K562 (cell line): ENCODE measurements at regions not wholly inside any gene's neighbourhood (a gene's known extent, or its start where the extent isn't known, plus 50 kb on each side); places are given as distances from the start of the nearest gene placed in this dataset.

Experiments
- ATAC-seq: fragments of 200-7000 bp; cut with Tn5 transposase; 3 replicates; pipeline ENCODE4 v1.9.1; 2020; ENCODE audit warnings: moderate library complexity
- BruUV-seq: library from RNA; stranded (reverse); fragments of 400-500 nt; replicated peaks from 2 replicates; lab custom pipeline; 2021; lab: Mats Ljungman, UMichigan
- CTCF ChIA-PET: fragments of 300-600 bp; formaldehyde crosslinking; extraction: SDS; loops from one replicate; lab custom pipeline; 2021; ENCODE audit warnings: low intra/inter-chr PET ratio; lab: Yijun Ruan, JAX
- POLR2A ChIA-PET: fragments of 300-600, 350-650 bp; sonication (Branson Sonifier 250); formaldehyde crosslinking; extraction: SDS; loops from one replicate; lab custom pipeline; 2021; ENCODE audit warnings: antibody characterized with exemption, inconsistent platforms; lab: Yijun Ruan, JAX
- DNase-seq, 4 experiments: peaks; one replicate each; pipeline versions ENCODE4 v3.0.0 to v3.0.0-alpha.2; 2011 to 2018; ENCODE audit warnings: low spot score in 3 of 4, mixed read lengths in 3 of 4; ENCODE audit errors: extremely low read depth in 1 of 4
- FAIRE-seq: peaks from 2 replicates; lab custom pipeline; 2011; peaks lifted over from hg19 to GRCh38; lab: Jason Lieb, UNC
- H2AFZ ChIP-seq: 2 replicates; pipeline ENCODE4 v1.6.0; 2011; ENCODE audit warnings: low read depth, low read length, control low read depth, inconsistent platforms
- H3K27ac ChIP-seq: fragments of 200-600 bp; 3 replicates; pipeline ENCODE4 v1.8.0; 2011; ENCODE audit warnings: low read depth, mild to moderate bottlenecking, control low read depth, inconsistent platforms, low read length, moderate library complexity, mixed read lengths; ENCODE audit errors: extremely low read depth
- H3K27me3 ChIP-seq, 2 experiments: fragments of 300-600 bp in 1 of 2; 2 replicates in 1 of 2; 3 replicates in 1 of 2; pipeline versions ENCODE4 v1.6.0 to v1.8.0; 2011; ENCODE audit warnings: inconsistent platforms in 2 of 2, low read length in 2 of 2, mild to moderate bottlenecking in 1 of 2, mixed read lengths in 1 of 2, moderate library complexity in 1 of 2; ENCODE audit not compliant: control insufficient read depth in 2 of 2, insufficient read depth in 2 of 2
- H3K36me3 ChIP-seq: fragments of 300-600 bp; 3 replicates; pipeline ENCODE4 v1.8.0; 2011; ENCODE audit warnings: mild to moderate bottlenecking, low read length, inconsistent platforms; ENCODE audit not compliant: control insufficient read depth, insufficient read depth
- H3K4me1 ChIP-seq, 2 experiments: fragments of 200-600 bp in 1 of 2; replicated peaks in 1 of 2; 2 replicates in 1 of 2; 3 replicates in 1 of 2; pipeline versions ENCODE4 v1.5.1 to v1.8.0; 2011; ENCODE audit warnings: inconsistent platforms in 2 of 2, low read length in 2 of 2, mild to moderate bottlenecking in 1 of 2, mixed read lengths in 1 of 2, moderate library complexity in 1 of 2; ENCODE audit not compliant: control insufficient read depth in 2 of 2, insufficient read depth in 2 of 2
- H3K4me2 ChIP-seq: 2 replicates; pipeline ENCODE4 v1.6.1; 2011; ENCODE audit warnings: low read length, control low read depth, inconsistent platforms, mixed read lengths; ENCODE audit not compliant: insufficient read depth
- H3K4me3 ChIP-seq: fragments of 200-600 bp; sonication (generic), shearing (Covaris generic); 2 replicates; pipeline ENCODE4 v1.5.1; 2016; ENCODE audit warnings: control low read depth, inconsistent platforms
- H3K79me2 ChIP-seq: fragments of 200-600 bp; 3 replicates; pipeline ENCODE4 v1.8.0; 2011; ENCODE audit warnings: low read length, inconsistent platforms; ENCODE audit not compliant: control insufficient read depth, insufficient read depth
- H3K9ac ChIP-seq, 2 experiments: 2 replicates each; pipeline versions ENCODE4 v1.6.0 to v1.6.1; 2011; ENCODE audit warnings: low read depth in 2 of 2, low read length in 2 of 2, control low read depth in 1 of 2, inconsistent platforms in 1 of 2, mild to moderate bottlenecking in 1 of 2, mixed read lengths in 1 of 2; ENCODE audit not compliant: insufficient read depth in 1 of 2
- H3K9me1 ChIP-seq: one replicate; pipeline ENCODE4 v1.6.0; 2011; ENCODE audit warnings: inconsistent platforms, mild to moderate bottlenecking, low read length, moderate library complexity; ENCODE audit not compliant: control insufficient read depth, insufficient read depth
- H3K9me3 ChIP-seq: replicated peaks from 2 replicates; pipeline ENCODE4 v1.5.1; 2011; ENCODE audit warnings: low read depth, low read length, inconsistent platforms; ENCODE audit not compliant: control insufficient read depth, insufficient read depth
- H4K20me1 ChIP-seq: replicated peaks from 2 replicates; pipeline ENCODE4 v1.6.1; 2011; ENCODE audit warnings: low read length, inconsistent platforms, mixed read lengths; ENCODE audit not compliant: control insufficient read depth, insufficient read depth
- CBX2 ChIP-seq: fragments of 200-600 bp; sonication (generic); IDR thresholded peaks from one replicate; pipeline ENCODE4 v1.6.1; 2012; ENCODE audit warnings: mild to moderate bottlenecking, low read length, inconsistent platforms; ENCODE audit not compliant: insufficient read depth, poor library complexity, severe bottlenecking
- CTBP1 ChIP-seq: fragments of 450-650 bp; IDR thresholded peaks from 2 replicates; pipeline ENCODE4 v1.6.1; 2016; ENCODE audit warnings: borderline replicate concordance
- FOS ChIP-seq: IDR thresholded peaks from 3 replicates; pipeline ENCODE4 v1.6.1; 2011; ENCODE audit not compliant: insufficient read length; ENCODE audit errors: extremely low read depth
- FOSL1 ChIP-seq: fragments of 200-800 bp; sonication (Bioruptor generic); conservative IDR thresholded peaks from 2 replicates; pipeline ENCODE4 v1.6.1; 2016; ENCODE audit warnings: missing genetic modification characterization, missing compliant biosample characterization
- HSF4 ChIP-seq: fragments of 250-450 bp; sonication (Bioruptor Pico); IDR thresholded peaks from 2 replicates; pipeline ENCODE4 v2.1.2; 2022; ENCODE audit warnings: mild to moderate bottlenecking, moderate library complexity, borderline replicate concordance
- MECOM ChIP-seq: fragments of 250-450 bp; sonication (Bioruptor Pico); IDR thresholded peaks from 2 replicates; pipeline ENCODE4 v1.8.0; 2022; ENCODE audit warnings: inconsistent platforms
- MYNN ChIP-seq, 2 experiments: sonication (generic); formaldehyde crosslinking in 1 of 2; IDR thresholded peaks; 2 replicates each; pipeline versions ENCODE4 v1.5.0 to v1.6.1; 2016 to 2020; ENCODE audit warnings: antibody characterized with exemption in 1 of 2, missing genetic modification reagents in 1 of 2
- NR1H2 ChIP-seq: sonication (generic); formaldehyde crosslinking; IDR thresholded peaks from 2 replicates; pipeline ENCODE4 v1.4.0; 2020; ENCODE audit warnings: mild to moderate bottlenecking, missing genetic modification reagents
- SPI1 ChIP-seq: IDR thresholded peaks from 2 replicates; pipeline ENCODE4 v1.6.1; 2011; ENCODE audit warnings: low read depth, low read length, control low read depth, borderline replicate concordance
- TEAD1 ChIP-seq, 2 experiments: fragments of 450-650 bp in 1 of 2; sonication (generic) in 1 of 2; formaldehyde crosslinking; IDR thresholded peaks; 2 replicates each; pipeline versions ENCODE4 v1.4.0 to v1.8.0; 2020 to 2022; ENCODE audit warnings: mild to moderate bottlenecking in 2 of 2, missing genetic modification reagents in 1 of 2
- TRIM24 ChIP-seq, 2 experiments: fragments of 450-650 bp; IDR thresholded peaks; 2 replicates each; pipeline ENCODE4 v1.6.1; 2016
- ZBED1 ChIP-seq: IDR thresholded peaks from 2 replicates; pipeline ENCODE4 v1.6.1; 2014
- ZNF232 ChIP-seq: sonication (generic); formaldehyde crosslinking; IDR thresholded peaks from 2 replicates; pipeline ENCODE4 v1.8.0; 2022; ENCODE audit warnings: mild to moderate bottlenecking, missing genetic modification reagents
- ZNF408 ChIP-seq: fragments of 250-450 bp; sonication (Bioruptor Pico); IDR thresholded peaks from 2 replicates; pipeline ENCODE4 v1.4.0; 2020; ENCODE audit warnings: low read depth, mild to moderate bottlenecking, moderate library complexity
- WGBS: fragments of 100-300 bp; shearing (Covaris generic); methylation state at CpG from one replicate; pipeline ENCODE4 v1.1.6; 2016; ENCODE audit warnings: low coverage, mixed read lengths; ENCODE audit not compliant: insufficient coverage; ENCODE audit errors: missing lambda C conversion rate; 5-methylcytosine and 5-hydroxymethylcytosine counted together
- in situ Hi-C: fragments of 300-500 bp; cut with MboI; formaldehyde crosslinking; loops from 4 replicates; pipeline ENCODE4 v1.15.0; 2018; ENCODE audit warnings: inconsistent platforms, mixed read lengths
- intact Hi-C: fragments of 100-400 bp; cut with micrococcal nuclease; formaldehyde crosslinking; loops from 2 replicates; pipeline ENCODE4 v1.14.2; 2022

GRCh38 chr3:193863657-193864357, 270.8 kb downstream of the OPA1 start (continued):
- no peak for TF ChIP-seq HSF4 (CRISPR knock-in tag)
- no peak for TF ChIP-seq TRIM24 (IDR thresholded peaks at IDR 0.05)

- DNase-seq = no peak
- no peak overlapping the region for H3K27ac ChIP-seq
- H3K4me3 ChIP-seq = no peak overlapping the region
- no peaks in the 10 kb centered on the region for H4K20me1 ChIP-seq
- POLR2A ChIA-PET = interaction anchor here (0.6 to 1.0 kb wide), 3 partner anchors 14 to 31 kb away, joined by 3 read pairs; no protein-coding TSS in a partner anchor
- H3K4me1 ChIP-seq = peaks cover 12 to 24% of the 10 kb centered on the region in 2 experiments; a peak in 4 of 5 replicates
- no peak overlapping the region for H3K9ac ChIP-seq
- H3K79me2 ChIP-seq = no peaks in the 10 kb centered on the region
- BruUV-seq = no TSS peak
- in situ Hi-C loops (no loop called here), intact Hi-C loops (no loop called here)
- no peaks in the 10 kb centered on the region for H3K9me3 ChIP-seq
- no peaks in the 10 kb centered on the region for H3K9me1 ChIP-seq
- H3K27me3 ChIP-seq = no peaks in the 10 kb centered on the region
- peak overlapping the region; percentile 3; the same call in 1 of the 2 replicates for H2AFZ ChIP-seq
- CTCF ChIA-PET = no interaction called here
- H3K36me3 ChIP-seq = no peaks in the 10 kb centered on the region
- ATAC-seq = no peak
- 0% methylated on average over 1 of the region's 1 CpG for WGBS
- H3K4me2 ChIP-seq = no peak overlapping the region
- FAIRE-seq = no peak
- TF ChIP-seq TEAD1 (CRISPR knock-in tag; IDR thresholded peaks at IDR 0.05) (no peak), ZNF408 (no peak), ZNF232 (CRISPR knock-in tag) (no peak), CTBP1 (no peak), CBX2 (no peak), FOS (no peak), ZBED1 (no peak), MYNN (IDR thresholded peaks at IDR 0.05) (no peak), MYNN (CRISPR knock-in tag; IDR thresholded peaks at IDR 0.05) (no peak), FOSL1 (tag) (peak; percentile 27; the same call in 1 of the 2 replicates), SPI1 (peak; percentile 33; the same call in 1 of the 2 replicates), NR1H2 (CRISPR knock-in tag) (no peak), MECOM (CRISPR knock-in tag) (peak; percentile 38; the same call in 1 of the 2 replicates)
Measured at GRCh38 chr3:193865339-193865738, 270.6 kb upstream of the HES1 start.
